ENCODE measurements at regions not wholly inside any gene's neighbourhood (a gene's known extent, or its start where the extent isn't known, plus 50 kb on each side); places are given as distances from the start of the nearest gene placed in this dataset.

- H2BK12ac ChIP-seq (ENCODE audit: low read length), result no peak overlapping the region
- WGBS (ENCODE audit: extremely low coverage, insufficient coverage, insufficient read length), result no CpG with 5 or more reads among the region's 15 CpGs
- H3K14ac ChIP-seq (ENCODE audit: low read length), result no peak overlapping the region
- no peak overlapping the region for H3K27ac ChIP-seq (ENCODE audit: low read depth, low read length)
- no peaks in the 10 kb centered on the region for H3K79me1 ChIP-seq (ENCODE audit: low read length)
- H4K91ac ChIP-seq (ENCODE audit: low read depth, low read length), result no peak overlapping the region
- H3K9ac ChIP-seq (ENCODE audit: low read length), result no peak overlapping the region
- no peak for DNase-seq
- H2AFZ ChIP-seq (ENCODE audit: insufficient read depth, low read length, poor library complexity), result no peak overlapping the region
- H3K23ac ChIP-seq (ENCODE audit: low read length), result no peak overlapping the region
- no peak overlapping the region for H4K12ac ChIP-seq (ENCODE audit: low read depth, low read length)
- no peaks in the 10 kb centered on the region for H3K36me3 ChIP-seq (ENCODE audit: control insufficient read depth in 1 of 2, insufficient read depth in 2 of 2, low read length in 2 of 2)
- no peak overlapping the region for H4K8ac ChIP-seq (ENCODE audit: low read depth, low read length)
- no peak overlapping the region for H2BK120ac ChIP-seq (ENCODE audit: insufficient read depth, low read length, poor library complexity)
- no peak overlapping the region for H3K4me2 ChIP-seq (ENCODE audit: low read length)
- H3K79me2 ChIP-seq (ENCODE audit: control insufficient read depth, insufficient read depth, low read length, poor library complexity), result no peaks in the 10 kb centered on the region
- no peaks in the 10 kb centered on the region for H3K4me1 ChIP-seq (ENCODE audit: control insufficient read depth in 1 of 2, insufficient read depth in 2 of 2, low read length in 2 of 2)
- H3K9me3 ChIP-seq (ENCODE audit: insufficient read depth, low read depth, low read length), result peaks cover 19% of the 10 kb centered on the region
- no peak overlapping the region for H3K4ac ChIP-seq (ENCODE audit: low read depth, low read length)
- H2AK5ac ChIP-seq (ENCODE audit: low read length), result no peak overlapping the region
- no peak overlapping the region for H2BK5ac ChIP-seq (ENCODE audit: low read depth, low read length, poor library complexity)
- no peak overlapping the region for H3K18ac ChIP-seq (ENCODE audit: low read length)
- H3K27me3 ChIP-seq (ENCODE audit: insufficient read depth, low read length), result no peaks in the 10 kb centered on the region
- no peak overlapping the region for H3K4me3 ChIP-seq (ENCODE audit: low read depth, low read length)
Observed at GRCh38 chr1:4089421-4090175, 189.5 kb upstream of the C1orf174 start.

- H4K91ac ChIP-seq (ENCODE audit: low read depth, low read length), result no peak overlapping the region
- no peaks in the 10 kb centered on the region for H3K79me1 ChIP-seq (ENCODE audit: low read length)
- H3K4ac ChIP-seq (ENCODE audit: low read depth, low read length), result no peak overlapping the region
- no peak overlapping the region for H3K4me2 ChIP-seq (ENCODE audit: low read length)
- H2AK5ac ChIP-seq (ENCODE audit: low read length), result no peak overlapping the region
- no peak overlapping the region for H3K18ac ChIP-seq (ENCODE audit: low read length)
- H2BK5ac ChIP-seq (ENCODE audit: low read depth, low read length, poor library complexity), result no peak overlapping the region
- H3K14ac ChIP-seq (ENCODE audit: low read length), result no peak overlapping the region
- H3K4me1 ChIP-seq (ENCODE audit: control insufficient read depth in 1 of 2, insufficient read depth in 2 of 2, low read length in 2 of 2), result no peaks in the 10 kb centered on the region
- H3K79me2 ChIP-seq (ENCODE audit: control insufficient read depth, insufficient read depth, low read length, poor library complexity), result no peaks in the 10 kb centered on the region
- H3K4me3 ChIP-seq (ENCODE audit: low read depth, low read length), result no peak overlapping the region
- no peaks in the 10 kb centered on the region for H3K36me3 ChIP-seq (ENCODE audit: control insufficient read depth in 1 of 2, insufficient read depth in 2 of 2, low read length in 2 of 2)
- no peak for DNase-seq
- no peak overlapping the region for H2AFZ ChIP-seq (ENCODE audit: insufficient read depth, low read length, poor library complexity)
- no CpG with 5 or more reads among the region's 5 CpGs for WGBS (ENCODE audit: extremely low coverage, insufficient coverage, insufficient read length)
- H3K23ac ChIP-seq (ENCODE audit: low read length), result no peak overlapping the region
- no peaks in the 10 kb centered on the region for H3K27me3 ChIP-seq (ENCODE audit: insufficient read depth, low read length)
- peaks cover 21% of the 10 kb centered on the region for H3K9me3 ChIP-seq (ENCODE audit: insufficient read depth, low read depth, low read length)
- no peak overlapping the region for H4K8ac ChIP-seq (ENCODE audit: low read depth, low read length)
- H2BK120ac ChIP-seq (ENCODE audit: insufficient read depth, low read length, poor library complexity), result no peak overlapping the region
- no peak overlapping the region for H3K27ac ChIP-seq (ENCODE audit: low read depth, low read length)
- no peak overlapping the region for H3K9ac ChIP-seq (ENCODE audit: low read length)
- H2BK12ac ChIP-seq (ENCODE audit: low read length), result no peak overlapping the region
- no peak overlapping the region for H4K12ac ChIP-seq (ENCODE audit: low read depth, low read length)
Observed at GRCh38 chr1:4090556-4090955, 190.5 kb upstream of the C1orf174 start.

GRCh38 chr1:4090976-4091660, 191.0 kb upstream of the C1orf174 start:
- no peak overlapping the region for H3K18ac ChIP-seq (ENCODE audit: low read length)
- no peak overlapping the region for H3K4ac ChIP-seq (ENCODE audit: low read depth, low read length)
- DNase-seq, result no peak
- no peak overlapping the region for H3K27ac ChIP-seq (ENCODE audit: low read depth, low read length)
- WGBS (ENCODE audit: extremely low coverage, insufficient coverage, insufficient read length), result no CpG with 5 or more reads among the region's 6 CpGs
- H4K12ac ChIP-seq (ENCODE audit: low read depth, low read length), result no peak overlapping the region
- H2AFZ ChIP-seq (ENCODE audit: insufficient read depth, low read length, poor library complexity), result no peak overlapping the region
- no peaks in the 10 kb centered on the region for H3K36me3 ChIP-seq (ENCODE audit: control insufficient read depth in 1 of 2, insufficient read depth in 2 of 2, low read length in 2 of 2)
- no peaks in the 10 kb centered on the region for H3K27me3 ChIP-seq (ENCODE audit: insufficient read depth, low read length)
- H4K8ac ChIP-seq (ENCODE audit: low read depth, low read length), result no peak overlapping the region
- H3K9ac ChIP-seq (ENCODE audit: low read length), result no peak overlapping the region
- H3K9me3 ChIP-seq (ENCODE audit: insufficient read depth, low read depth, low read length), result peaks cover 26% of the 10 kb centered on the region
- no peak overlapping the region for H2BK120ac ChIP-seq (ENCODE audit: insufficient read depth, low read length, poor library complexity)
- no peak overlapping the region for H3K4me2 ChIP-seq (ENCODE audit: low read length)
- H2AK5ac ChIP-seq (ENCODE audit: low read length), result no peak overlapping the region
- no peak overlapping the region for H4K91ac ChIP-seq (ENCODE audit: low read depth, low read length)
- H3K23ac ChIP-seq (ENCODE audit: low read length), result no peak overlapping the region
- H2BK12ac ChIP-seq (ENCODE audit: low read length), result no peak overlapping the region
- H3K4me1 ChIP-seq (ENCODE audit: control insufficient read depth in 1 of 2, insufficient read depth in 2 of 2, low read length in 2 of 2), result no peaks in the 10 kb centered on the region
- H3K14ac ChIP-seq (ENCODE audit: low read length), result no peak overlapping the region
- H3K79me1 ChIP-seq (ENCODE audit: low read length), result no peaks in the 10 kb centered on the region
- H3K4me3 ChIP-seq (ENCODE audit: low read depth, low read length), result no peak overlapping the region
- H2BK5ac ChIP-seq (ENCODE audit: low read depth, low read length, poor library complexity), result no peak overlapping the region
- no peaks in the 10 kb centered on the region for H3K79me2 ChIP-seq (ENCODE audit: control insufficient read depth, insufficient read depth, low read length, poor library complexity)

GRCh38 chr1:4091996-4092395, 191.9 kb upstream of the C1orf174 start:
- H2AK5ac ChIP-seq (ENCODE audit: low read length), result no peak overlapping the region
- no peak overlapping the region for H4K8ac ChIP-seq (ENCODE audit: low read depth, low read length)
- no peak overlapping the region for H3K4ac ChIP-seq (ENCODE audit: low read depth, low read length)
- no peak overlapping the region for H2AFZ ChIP-seq (ENCODE audit: insufficient read depth, low read length, poor library complexity)
- no peak overlapping the region for H3K4me2 ChIP-seq (ENCODE audit: low read length)
- DNase-seq, result no peak
- no peak overlapping the region for H3K27ac ChIP-seq (ENCODE audit: low read depth, low read length)
- H3K18ac ChIP-seq (ENCODE audit: low read length), result no peak overlapping the region
- H2BK12ac ChIP-seq (ENCODE audit: low read length), result no peak overlapping the region
- no peaks in the 10 kb centered on the region for H3K79me2 ChIP-seq (ENCODE audit: control insufficient read depth, insufficient read depth, low read length, poor library complexity)
- H3K23ac ChIP-seq (ENCODE audit: low read length), result no peak overlapping the region
- H3K9ac ChIP-seq (ENCODE audit: low read length), result no peak overlapping the region
- H3K4me3 ChIP-seq (ENCODE audit: low read depth, low read length), result no peak overlapping the region
- WGBS (ENCODE audit: extremely low coverage, insufficient coverage, insufficient read length), result no CpG with 5 or more reads among the region's 7 CpGs
- H4K12ac ChIP-seq (ENCODE audit: low read depth, low read length), result no peak overlapping the region
- no peak overlapping the region for H2BK5ac ChIP-seq (ENCODE audit: low read depth, low read length, poor library complexity)
- H3K4me1 ChIP-seq (ENCODE audit: control insufficient read depth in 1 of 2, insufficient read depth in 2 of 2, low read length in 2 of 2), result no peaks in the 10 kb centered on the region
- H3K36me3 ChIP-seq (ENCODE audit: control insufficient read depth in 1 of 2, insufficient read depth in 2 of 2, low read length in 2 of 2), result no peaks in the 10 kb centered on the region
- H3K9me3 ChIP-seq (ENCODE audit: insufficient read depth, low read depth, low read length), result peaks cover 26% of the 10 kb centered on the region
- no peak overlapping the region for H3K14ac ChIP-seq (ENCODE audit: low read length)
- no peaks in the 10 kb centered on the region for H3K79me1 ChIP-seq (ENCODE audit: low read length)
- H2BK120ac ChIP-seq (ENCODE audit: insufficient read depth, low read length, poor library complexity), result no peak overlapping the region
- no peaks in the 10 kb centered on the region for H3K27me3 ChIP-seq (ENCODE audit: insufficient read depth, low read length)
- no peak overlapping the region for H4K91ac ChIP-seq (ENCODE audit: low read depth, low read length)

Data from trophoblast cell (in vitro differentiated cells and primary cell).